GM13977 (cell line): ENCODE measurements at regions not wholly inside any gene's neighbourhood (a gene's known extent, or its start where the extent isn't known, plus 50 kb on each side); places are given as distances from the start of the nearest gene placed in this dataset.

Source experiments
- DNase-seq: peaks from one replicate; pipeline ENCODE4 v3.0.0; 2012; ENCODE audit warnings: low spot score
- in situ Hi-C: fragments of 300-500 bp; cut with MboI; formaldehyde crosslinking; loops from one replicate; pipeline ENCODE4 v1.12.0; 2022; ENCODE audit warnings: low sequenced_read_pairs, low pct_unique_long_range_greater_than_20kb, mixed read lengths, inconsistent platforms; ENCODE audit not compliant: unreplicated experiment
- TF ChIP-seq, protein P1 (sequence below): IDR thresholded peaks from 2 replicates; pipeline ENCODE4 v1.5.1; 2012; ENCODE audit warnings: mild to moderate bottlenecking, control low read depth; ENCODE audit not compliant: insufficient read depth; ENCODE audit errors: extremely low read depth, missing control alignments

DNA sequence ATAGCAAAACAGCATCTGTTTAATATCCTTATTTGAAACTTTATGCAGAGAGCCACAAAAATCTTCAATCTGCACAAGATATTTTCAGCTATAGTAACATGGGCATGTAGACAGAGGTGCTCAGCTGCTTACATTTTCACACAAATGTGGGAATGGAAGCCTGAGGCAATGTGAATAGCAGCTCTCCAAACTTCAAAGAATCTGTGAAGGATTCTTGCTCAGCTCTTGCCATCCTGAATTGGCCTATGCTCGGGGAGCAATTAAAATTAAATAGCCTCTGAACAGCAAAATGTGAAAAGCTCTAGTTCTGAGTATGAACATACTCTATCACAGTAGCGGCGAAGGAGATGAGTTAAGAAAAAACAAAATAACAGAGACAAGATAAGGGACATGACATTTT is 1523.8 kb downstream of the PCDH7 start:
- TF ChIP-seq, protein P1, sequence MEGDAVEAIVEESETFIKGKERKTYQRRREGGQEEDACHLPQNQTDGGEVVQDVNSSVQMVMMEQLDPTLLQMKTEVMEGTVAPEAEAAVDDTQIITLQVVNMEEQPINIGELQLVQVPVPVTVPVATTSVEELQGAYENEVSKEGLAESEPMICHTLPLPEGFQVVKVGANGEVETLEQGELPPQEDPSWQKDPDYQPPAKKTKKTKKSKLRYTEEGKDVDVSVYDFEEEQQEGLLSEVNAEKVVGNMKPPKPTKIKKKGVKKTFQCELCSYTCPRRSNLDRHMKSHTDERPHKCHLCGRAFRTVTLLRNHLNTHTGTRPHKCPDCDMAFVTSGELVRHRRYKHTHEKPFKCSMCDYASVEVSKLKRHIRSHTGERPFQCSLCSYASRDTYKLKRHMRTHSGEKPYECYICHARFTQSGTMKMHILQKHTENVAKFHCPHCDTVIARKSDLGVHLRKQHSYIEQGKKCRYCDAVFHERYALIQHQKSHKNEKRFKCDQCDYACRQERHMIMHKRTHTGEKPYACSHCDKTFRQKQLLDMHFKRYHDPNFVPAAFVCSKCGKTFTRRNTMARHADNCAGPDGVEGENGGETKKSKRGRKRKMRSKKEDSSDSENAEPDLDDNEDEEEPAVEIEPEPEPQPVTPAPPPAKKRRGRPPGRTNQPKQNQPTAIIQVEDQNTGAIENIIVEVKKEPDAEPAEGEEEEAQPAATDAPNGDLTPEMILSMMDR: no peak

DNA sequence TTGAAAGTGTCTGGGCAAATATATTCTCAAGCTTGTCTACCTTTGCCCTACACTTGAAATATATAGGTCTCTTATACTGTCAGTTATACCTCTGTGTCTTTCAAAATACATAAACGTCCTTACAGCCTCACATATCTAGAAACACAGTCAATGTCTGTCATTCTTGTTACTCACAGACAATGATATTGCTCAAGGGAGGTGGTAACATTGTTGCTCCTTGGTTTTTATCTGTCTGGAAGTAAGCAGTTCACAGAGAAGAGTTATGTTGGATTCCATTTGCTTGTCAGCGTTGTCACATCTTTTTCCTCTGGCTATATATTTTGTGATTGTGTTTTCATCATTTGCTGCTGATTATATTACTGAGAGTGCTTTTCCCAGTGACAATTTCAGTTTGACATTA is 1528.9 kb downstream of the PCDH7 start:
- no peak for DNase-seq
- in situ Hi-C loops: no loop called here
- TF ChIP-seq, protein P1: no peak

More for the DNA sequence above, 1523.8 kb downstream of the PCDH7 start:
- in situ Hi-C loops: no loop called here
- no peak for DNase-seq

- in situ Hi-C loops: no loop called here
- TF ChIP-seq, protein P1: no peak
- no peak for DNase-seq
Measured at GRCh38 chr4:32251126-32251525, 1531.0 kb downstream of the PCDH7 start.

DNA sequence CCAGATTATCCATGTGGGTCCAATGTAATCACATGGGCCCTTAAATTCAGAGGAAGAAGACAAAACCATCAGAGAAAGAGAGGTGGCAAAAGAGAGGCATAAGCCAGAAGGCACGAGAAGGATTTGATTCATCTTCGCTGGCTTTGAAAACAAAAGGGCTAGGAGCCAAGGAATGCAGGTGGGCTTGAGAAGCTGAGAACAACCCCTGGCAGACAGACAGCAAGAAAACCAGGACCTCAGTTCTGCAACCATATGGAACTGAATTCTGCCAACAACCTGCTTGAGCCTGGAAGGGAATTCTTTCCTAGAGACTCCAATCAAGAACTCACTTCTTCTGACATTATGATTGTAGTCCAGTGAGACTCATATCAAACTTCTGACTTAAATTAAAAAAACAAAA is 1531.8 kb downstream of the PCDH7 start:
- in situ Hi-C loops: no loop called here
- TF ChIP-seq, protein P1: no peak
- DNase-seq: no peak

GRCh38 chr4:32254216-32254615 is 1534.0 kb downstream of the PCDH7 start:
- TF ChIP-seq, protein P1: no peak
- no peak for DNase-seq
- in situ Hi-C loops: no loop called here

- TF ChIP-seq, protein P1: no peak
- DNase-seq: no peak
- in situ Hi-C loops: no loop called here
Measured at GRCh38 chr4:32258986-32259385, 1538.8 kb downstream of the PCDH7 start.

DNA sequence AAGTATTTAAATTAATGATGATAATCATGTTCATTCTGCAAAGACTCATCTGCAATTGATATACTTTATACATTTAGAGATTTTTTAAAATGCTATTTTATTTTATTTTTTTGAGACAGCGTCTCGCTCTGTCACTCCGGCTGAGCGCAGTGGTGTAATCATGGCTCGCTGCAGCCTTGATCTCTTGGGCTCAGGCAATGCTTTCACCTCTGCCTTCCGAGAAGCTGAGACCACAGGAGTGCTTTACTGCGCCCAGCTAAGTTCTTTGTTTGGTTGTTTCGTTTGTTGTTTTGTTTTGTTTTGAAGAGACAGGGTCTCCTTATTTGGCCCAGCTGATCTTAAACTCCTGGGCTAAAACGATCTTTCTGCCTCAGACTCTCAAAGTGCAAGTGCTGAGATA is 1541.0 kb downstream of the PCDH7 start:
- DNase-seq: no peak
- in situ Hi-C loops: no loop called here
- TF ChIP-seq, protein P1: no peak
